ENCODE measurements at regions not wholly inside any gene's neighbourhood (a gene's known extent, or its start where the extent isn't known, plus 50 kb on each side); places are given as distances from the start of the nearest gene placed in this dataset.

- TF ChIP-seq CTCF (IDR thresholded peaks at IDR 0.05) (no peak), EZH2phosphoT487 (IDR thresholded peaks at IDR 0.05) (no peak), EZH2 (IDR thresholded peaks at IDR 0.05) (no peak)
These were observed 174.5 kb upstream of the LRIG1 start for GRCh38 chr3:66675366-66675765.

Data from neural progenitor cell (in vitro differentiated cells).